Loucy (cell line): ENCODE measurements at regions not wholly inside any gene's neighbourhood (a gene's known extent, or its start where the extent isn't known, plus 50 kb on each side); places are given as distances from the start of the nearest gene placed in this dataset.

Experiments used
- CTCF ChIP-seq: fragments of 200-600 bp; sonication (generic); conservative IDR thresholded peaks from 2 replicates; pipeline ENCODE4 v1.5.1; 2014; ENCODE audit warnings: mild to moderate bottlenecking, antibody characterized with exemption, low read length
- EZH2phosphoT487 ChIP-seq: fragments of 200-600 bp; IDR thresholded peaks from 2 replicates; pipeline ENCODE4 v1.6.1; 2018; ENCODE audit warnings: antibody characterized with exemption, mild to moderate bottlenecking, moderate library complexity, borderline replicate concordance

DNA sequence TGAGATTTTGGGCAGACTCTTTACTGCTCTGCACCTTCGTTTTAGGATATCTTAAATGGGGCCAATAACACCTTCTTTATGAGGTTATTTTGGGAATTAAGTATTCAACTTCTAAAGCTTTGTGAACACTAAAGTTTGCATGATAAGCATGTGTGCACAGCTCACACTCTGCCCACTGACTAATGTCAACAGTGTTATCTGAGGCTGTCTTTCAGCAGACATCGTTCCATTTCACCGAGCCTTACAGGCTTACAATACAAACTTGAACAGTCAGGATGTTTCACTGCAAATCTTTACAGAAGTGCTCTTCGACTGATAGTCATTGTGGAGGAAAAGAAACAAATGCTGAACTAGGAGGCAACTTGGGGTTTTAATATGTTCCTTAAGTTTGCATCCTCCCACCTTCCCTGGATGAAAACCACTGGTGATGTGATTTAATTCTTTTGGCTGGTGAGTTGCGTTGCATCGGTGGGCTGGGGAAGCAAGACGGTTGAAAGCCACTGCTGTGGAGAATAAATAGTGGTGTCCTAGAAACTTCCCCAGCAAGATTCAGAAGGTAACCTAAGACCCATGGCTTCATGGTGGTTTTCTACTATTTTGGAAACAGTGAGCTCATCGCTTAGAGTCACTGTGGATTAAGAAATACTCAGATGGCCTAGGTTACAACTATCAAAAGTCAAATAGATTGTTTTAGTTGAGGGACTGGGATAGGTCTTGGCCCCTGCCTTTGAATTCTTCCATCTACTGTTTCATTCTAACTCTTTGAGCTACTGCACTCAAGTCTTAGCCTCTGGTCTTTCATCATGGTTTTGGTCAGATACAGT, 167.2 kb upstream of the MAP3K7 start:
- TF ChIP-seq CTCF (no peak), EZH2phosphoT487 (no peak)
